ENCODE measurements at regions not wholly inside any gene's neighbourhood (a gene's known extent, or its start where the extent isn't known, plus 50 kb on each side); places are given as distances from the start of the nearest gene placed in this dataset.
A peak's percentile ranks its signal among the peaks of the same experiment; 100 is the strongest.

DNA sequence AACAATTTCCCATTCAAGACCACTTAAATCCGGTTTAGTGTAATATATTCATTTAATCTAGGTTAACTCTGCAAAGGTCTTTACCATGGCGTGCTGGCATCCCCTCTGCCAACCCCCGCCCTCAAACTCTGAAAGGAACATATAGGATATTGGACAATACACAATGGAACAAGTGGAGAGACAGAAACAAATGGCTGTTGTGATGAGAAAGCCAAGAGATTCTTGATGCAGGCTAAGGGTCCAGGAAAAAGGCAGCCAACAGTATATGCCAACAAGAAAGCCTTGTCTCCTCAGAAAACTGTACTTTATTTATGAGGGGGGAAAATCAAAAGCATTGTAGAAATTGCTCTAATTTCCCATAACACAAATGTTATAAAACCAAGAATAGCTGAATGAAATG lies 407.3 kb upstream of the SGCG start (continued):
- TF ChIP-seq, protein P1, sequence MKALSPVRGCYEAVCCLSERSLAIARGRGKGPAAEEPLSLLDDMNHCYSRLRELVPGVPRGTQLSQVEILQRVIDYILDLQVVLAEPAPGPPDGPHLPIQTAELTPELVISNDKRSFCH (CRISPR knock-in tag; IDR thresholded peaks at IDR 0.05) = no peak
- TF ChIP-seq, protein P1 (tag; IDR thresholded peaks at IDR 0.05) = no peak

DNA sequence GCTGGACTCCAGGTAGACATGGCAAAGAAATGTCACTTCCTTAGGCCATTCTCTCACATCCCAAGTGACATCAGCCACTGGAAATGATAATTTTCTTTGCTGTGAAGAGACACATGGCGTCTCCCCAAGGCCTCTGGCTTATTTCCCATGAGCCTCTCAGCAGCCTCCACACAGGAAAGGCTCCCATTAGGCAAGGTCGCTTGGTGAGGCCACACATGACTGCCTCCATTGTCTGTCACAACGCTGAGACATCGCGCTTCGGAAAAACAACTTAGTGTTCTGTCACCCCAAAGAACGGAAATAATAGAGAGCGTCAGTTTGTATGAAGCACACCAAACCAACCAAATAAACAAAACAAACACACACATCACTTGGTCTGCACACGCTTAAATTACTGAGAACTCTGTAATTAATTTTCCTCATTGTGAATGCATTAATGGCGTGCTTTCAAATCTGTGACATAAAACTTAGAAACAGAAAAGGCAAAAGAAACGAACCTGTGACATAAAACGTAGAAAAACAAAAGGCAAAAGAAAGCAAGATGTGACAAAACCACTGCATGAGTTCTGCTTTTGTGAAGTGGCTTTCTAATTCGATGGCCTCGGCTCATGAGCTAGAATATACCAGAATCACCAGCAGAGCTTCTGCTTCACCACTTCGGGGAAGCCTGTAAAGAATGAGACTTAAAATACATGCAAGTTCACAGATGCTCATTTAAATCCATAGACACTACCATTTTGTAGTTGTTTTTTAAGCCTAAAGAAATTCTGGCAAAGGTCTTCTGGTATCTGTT lies 404.2 kb upstream of the SGCG start:
- FAIRE-seq = no peak

More for the DNA sequence above, 404.2 kb upstream of the SGCG start:
- Histone ChIP-seq H3K9me3 (replicated peaks; ENCODE audit: control insufficient read depth, insufficient read depth, low read depth, low read length) (no peaks in the 10 kb centered on the region), H3K27me3 (ENCODE audit: control insufficient read depth in 2 of 2, insufficient read depth in 2 of 2, low read length in 2 of 2) (peaks cover 0 to 4% of the 10 kb centered on the region in 2 experiments; a peak in 1 of 5 replicates), H3K4me2 (ENCODE audit: insufficient read depth, low read length) (no peak overlapping the region), H3K9ac (ENCODE audit: insufficient read depth in 1 of 2, low read depth in 2 of 2, low read length in 2 of 2) (no peak overlapping the region), H3K36me3 (ENCODE audit: control insufficient read depth, insufficient read depth, low read length) (no peaks in the 10 kb centered on the region), H3K79me2 (ENCODE audit: control insufficient read depth, insufficient read depth, low read length) (no peaks in the 10 kb centered on the region), H3K9me1 (ENCODE audit: control insufficient read depth, insufficient read depth, low read length) (no peaks in the 10 kb centered on the region), H3K4me1 (replicated peaks in 1 of 2; ENCODE audit: control insufficient read depth in 2 of 2, insufficient read depth in 2 of 2, low read length in 2 of 2) (no peaks in the 10 kb centered on the region), H3K4me3 (no peak overlapping the region), H3K27ac (ENCODE audit: extremely low read depth, low read depth, low read length) (no peak overlapping the region), H4K20me1 (replicated peaks; ENCODE audit: control insufficient read depth, insufficient read depth, low read length) (no peaks in the 10 kb centered on the region), H2AFZ (ENCODE audit: low read depth, low read length) (peak overlapping the region; percentile 9; the same call in 1 of the 2 replicates)
- TF ChIP-seq THRAP3 (IDR thresholded peaks at IDR 0.05; ENCODE audit: borderline replicate concordance) (no peak), ZFX (CRISPR knock-in tag; IDR thresholded peaks at IDR 0.05) (no peak), NONO (IDR thresholded peaks at IDR 0.05; ENCODE audit: low read depth in 2 of 2, low read length in 1 of 2) (no peak), POLR2H (tag; IDR thresholded peaks at IDR 0.05; ENCODE audit: low read depth) (no peak), C11orf30 (IDR thresholded peaks at IDR 0.05; ENCODE audit: low read depth) (no peak), SMAD3 (CRISPR knock-in tag; conservative IDR thresholded peaks at IDR 0.05) (no peak), SIRT6 (IDR thresholded peaks at IDR 0.05; ENCODE audit: low read depth, low read length) (no peak), SRF (CRISPR knock-in tag; IDR thresholded peaks at IDR 0.05) (no peak), ZNF436 (CRISPR knock-in tag; IDR thresholded peaks at IDR 0.05) (no peak), ETV6 (IDR thresholded peaks at IDR 0.05; ENCODE audit: borderline replicate concordance in 1 of 2, low read depth in 2 of 2, low read length in 1 of 2) (no peak), ETV6 (CRISPR knock-in tag; IDR thresholded peaks at IDR 0.05; ENCODE audit: borderline replicate concordance) (no peak), TEAD2 (tag; IDR thresholded peaks at IDR 0.05) (no peak)
- CTCF ChIA-PET (ENCODE audit: low intra/inter-chr PET ratio) = no interaction called here
- POLR2A ChIA-PET = no interaction called here
- ATAC-seq (no peak), DNase-seq (ENCODE audit: extremely low read depth in 1 of 4, low spot score in 3 of 4) (no peak)
- no TSS peak for BruUV-seq (replicated peaks)
- WGBS (ENCODE audit: insufficient coverage, low coverage, missing lambda C conversion rate) = under 1% methylated on average over 11 of the region's 15 CpGs
- in situ Hi-C loops (cut with MboI) (loop anchor here (25.0 kb wide), 2 partner anchors 1139 to 1289 kb away; no protein-coding TSS in a partner anchor), intact Hi-C loops (cut with micrococcal nuclease) (no loop called here)
